Activated CD4-positive, alpha-beta T cell treated with anti-CD3 and anti-CD28 coated beads, Interleukin-2, amount 10 ng/mL, durations not matched to agents 7 days and 5 days (primary cell): ENCODE measurements at regions not wholly inside any gene's neighbourhood (a gene's known extent, or its start where the extent isn't known, plus 50 kb on each side); places are given as distances from the start of the nearest gene placed in this dataset.
"Not testable (repeated sequence)": the region's sequence is repeated elsewhere in the genome, so short reads cannot be mapped to it uniquely, and the experiment has no call there.

Experiments used
- CTCF ChIA-PET: fragments of 350-600 bp; sonication (Branson Sonifier 250); formaldehyde crosslinking; loops from one replicate; lab custom pipeline; 2021; ENCODE audit warnings: antibody characterized with exemption; lab: Charles Lee
- POLR2A ChIA-PET: fragments of 350-600 bp; sonication (Branson Sonifier 250); formaldehyde crosslinking; loops from one replicate; lab custom pipeline; 2021; ENCODE audit warnings: antibody characterized with exemption; lab: Charles Lee
- DNase-seq: peaks from one replicate; pipeline ENCODE4 v3.0.0-alpha.2; 2020
- H3K27ac Mint-ChIP-seq: one replicate; pipeline ENCODE4 v1.8.0; 2021; ENCODE audit warnings: mild to moderate bottlenecking, moderate library complexity, mixed read lengths
- H3K27me3 Mint-ChIP-seq: one replicate; pipeline ENCODE4 v1.8.0; 2021; ENCODE audit warnings: mixed read lengths
- H3K36me3 Mint-ChIP-seq: one replicate; pipeline ENCODE4 v1.8.0; 2021; ENCODE audit warnings: low read depth, mixed read lengths
- H3K4me1 Mint-ChIP-seq: one replicate; pipeline ENCODE4 v1.8.0; 2021; ENCODE audit warnings: mixed read lengths
- H3K4me3 Mint-ChIP-seq: one replicate; pipeline ENCODE4 v1.8.0; 2021; ENCODE audit warnings: mild to moderate bottlenecking, moderate library complexity, mixed read lengths
- H3K9me3 Mint-ChIP-seq: one replicate; pipeline ENCODE4 v1.8.0; 2021; ENCODE audit warnings: mixed read lengths

GRCh38 chr2:185290012-185290411 is 448.6 kb upstream of the FSIP2 start:
- H3K9me3 Mint-ChIP-seq, H3K4me1 Mint-ChIP-seq, H3K36me3 Mint-ChIP-seq, CTCF ChIA-PET, DNase-seq, H3K27me3 Mint-ChIP-seq, H3K4me3 Mint-ChIP-seq, POLR2A ChIA-PET, H3K27ac Mint-ChIP-seq: not testable (repeated sequence)

GRCh38 chr2:185291035-185291647 is 447.5 kb upstream of the FSIP2 start:
- CTCF ChIA-PET, result interaction anchor here (0.8 kb wide), 1 partner anchor 26 kb away, joined by 3 read pairs; no protein-coding TSS in a partner anchor
- H3K4me1 Mint-ChIP-seq, result no peaks in the 10 kb centered on the region
- no peaks in the 10 kb centered on the region for H3K27me3 Mint-ChIP-seq
- no peak overlapping the region for H3K4me3 Mint-ChIP-seq
- H3K9me3 Mint-ChIP-seq, result no peaks in the 10 kb centered on the region
- DNase-seq, result peak; percentile 10
- POLR2A ChIA-PET, result no interaction called here
- no peak overlapping the region for H3K27ac Mint-ChIP-seq
- no peaks in the 10 kb centered on the region for H3K36me3 Mint-ChIP-seq

GRCh38 chr2:185299867-185300266 is 438.7 kb upstream of the FSIP2 start:
- Mint-ChIP-seq H3K4me3 (no peak overlapping the region), H3K36me3 (no peaks in the 10 kb centered on the region), H3K27ac (no peak overlapping the region), H3K27me3 (no peaks in the 10 kb centered on the region), H3K9me3 (no peaks in the 10 kb centered on the region), H3K4me1 (no peaks in the 10 kb centered on the region)
- no peak for DNase-seq
- POLR2A ChIA-PET, result no interaction called here
- CTCF ChIA-PET, result no interaction called here

GRCh38 chr2:185306119-185306518 is 432.5 kb upstream of the FSIP2 start:
- POLR2A ChIA-PET, result no interaction called here
- no peak overlapping the region for H3K27ac Mint-ChIP-seq
- H3K36me3 Mint-ChIP-seq, result no peaks in the 10 kb centered on the region
- CTCF ChIA-PET, result no interaction called here
- H3K27me3 Mint-ChIP-seq, result no peaks in the 10 kb centered on the region
- no peaks in the 10 kb centered on the region for H3K4me1 Mint-ChIP-seq
- no peak for DNase-seq
- H3K4me3 Mint-ChIP-seq, result no peak overlapping the region
- no peaks in the 10 kb centered on the region for H3K9me3 Mint-ChIP-seq

- POLR2A ChIA-PET, result no interaction called here
- Mint-ChIP-seq H3K4me3 (no peak overlapping the region), H3K27ac (no peak overlapping the region), H3K4me1 (no peaks in the 10 kb centered on the region), H3K9me3 (no peaks in the 10 kb centered on the region), H3K27me3 (no peaks in the 10 kb centered on the region), H3K36me3 (no peaks in the 10 kb centered on the region)
- DNase-seq, result no peak
- CTCF ChIA-PET, result interaction anchor here (1.0 kb wide), 1 partner anchor 26 kb away, joined by 3 read pairs; no protein-coding TSS in a partner anchor
These were observed 422.2 kb upstream of the FSIP2 start for GRCh38 chr2:185316383-185316782.

DNA sequence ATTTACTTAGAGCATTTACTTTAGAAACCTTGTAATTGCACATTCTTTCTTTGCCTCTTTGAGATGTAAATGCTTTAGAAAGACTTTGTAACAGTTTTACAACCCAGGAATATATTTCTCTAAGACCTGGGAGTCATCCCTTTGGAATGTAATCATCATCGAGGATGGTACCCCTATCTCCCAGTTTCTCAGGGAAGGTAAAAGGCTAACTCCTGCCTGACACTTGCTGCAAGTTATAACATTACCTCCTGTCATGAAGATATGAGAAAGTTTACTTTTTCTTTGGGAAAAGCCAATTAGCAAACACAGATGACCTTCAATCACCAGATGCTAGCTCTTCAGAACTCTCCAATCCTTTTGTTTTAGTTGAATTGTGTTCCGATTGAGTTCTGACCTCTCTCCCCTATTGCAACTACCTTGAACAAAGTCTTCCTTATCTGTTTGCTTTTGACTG is 420.3 kb upstream of the FSIP2 start:
- no peak for DNase-seq
- ChIA-PET POLR2A (no interaction called here), CTCF (no interaction called here)
- Mint-ChIP-seq H3K4me1 (no peaks in the 10 kb centered on the region), H3K4me3 (no peak overlapping the region), H3K27ac (no peak overlapping the region), H3K36me3 (no peaks in the 10 kb centered on the region), H3K9me3 (no peaks in the 10 kb centered on the region), H3K27me3 (no peaks in the 10 kb centered on the region)

DNA sequence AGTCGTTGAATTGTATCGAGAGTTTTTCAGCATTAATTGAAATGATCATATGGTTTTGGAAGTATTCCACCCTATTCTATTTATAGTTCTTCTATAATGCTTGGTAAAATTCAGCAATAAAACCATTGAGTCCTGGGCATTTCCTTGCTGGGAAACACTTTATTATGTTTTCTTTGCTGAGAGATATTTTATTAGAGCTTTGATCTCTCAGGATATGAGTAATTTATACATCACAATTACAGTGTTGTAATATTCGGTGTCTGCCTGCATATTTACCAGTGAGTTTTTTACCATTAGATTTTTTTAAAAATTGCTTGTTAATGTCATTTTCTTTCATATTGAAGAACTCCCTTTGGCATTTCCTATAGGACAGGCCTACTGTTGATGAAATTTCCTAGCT is 402.7 kb upstream of the FSIP2 start:
- Mint-ChIP-seq H3K4me1 (no peaks in the 10 kb centered on the region), H3K36me3 (no peaks in the 10 kb centered on the region), H3K4me3 (no peak overlapping the region), H3K9me3 (peaks cover 8% of the 10 kb centered on the region), H3K27ac (no peak overlapping the region), H3K27me3 (no peaks in the 10 kb centered on the region)
- no peak for DNase-seq
- ChIA-PET POLR2A (no interaction called here), CTCF (no interaction called here)

DNA sequence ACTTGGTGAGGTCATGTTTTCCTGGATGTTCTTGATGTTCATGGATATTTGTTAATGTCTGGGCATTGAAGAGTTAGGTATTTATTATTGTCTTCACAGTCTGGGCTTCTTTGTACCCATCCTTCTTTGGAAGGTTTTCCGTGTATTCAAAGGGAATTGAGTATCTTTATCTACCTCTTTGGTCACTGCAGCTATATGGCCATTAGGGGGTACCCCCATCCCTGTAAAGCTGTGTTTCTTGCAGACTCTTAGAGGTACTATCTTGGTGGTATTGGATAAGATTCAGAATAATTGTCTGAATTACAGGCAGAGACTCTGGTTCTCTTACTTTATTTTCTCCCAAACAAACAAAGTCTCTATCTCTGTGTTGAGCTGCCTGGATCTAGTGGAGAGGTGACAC is 401.6 kb upstream of the FSIP2 start:
- no peaks in the 10 kb centered on the region for H3K36me3 Mint-ChIP-seq
- peaks cover 8% of the 10 kb centered on the region for H3K9me3 Mint-ChIP-seq
- H3K27ac Mint-ChIP-seq, result no peak overlapping the region
- no peak overlapping the region for H3K4me3 Mint-ChIP-seq
- H3K27me3 Mint-ChIP-seq, result no peaks in the 10 kb centered on the region
- ChIA-PET POLR2A (no interaction called here), CTCF (no interaction called here)
- no peak for DNase-seq
- H3K4me1 Mint-ChIP-seq, result no peaks in the 10 kb centered on the region

- Mint-ChIP-seq H3K27me3 (no peaks in the 10 kb centered on the region), H3K27ac (no peak overlapping the region), H3K9me3 (peaks cover 8% of the 10 kb centered on the region), H3K4me3 (no peak overlapping the region), H3K36me3 (no peaks in the 10 kb centered on the region), H3K4me1 (no peaks in the 10 kb centered on the region)
- no peak for DNase-seq
- POLR2A ChIA-PET, result no interaction called here
- CTCF ChIA-PET, result no interaction called here
These were observed 400.5 kb upstream of the FSIP2 start for GRCh38 chr2:185338104-185338503.

DNA sequence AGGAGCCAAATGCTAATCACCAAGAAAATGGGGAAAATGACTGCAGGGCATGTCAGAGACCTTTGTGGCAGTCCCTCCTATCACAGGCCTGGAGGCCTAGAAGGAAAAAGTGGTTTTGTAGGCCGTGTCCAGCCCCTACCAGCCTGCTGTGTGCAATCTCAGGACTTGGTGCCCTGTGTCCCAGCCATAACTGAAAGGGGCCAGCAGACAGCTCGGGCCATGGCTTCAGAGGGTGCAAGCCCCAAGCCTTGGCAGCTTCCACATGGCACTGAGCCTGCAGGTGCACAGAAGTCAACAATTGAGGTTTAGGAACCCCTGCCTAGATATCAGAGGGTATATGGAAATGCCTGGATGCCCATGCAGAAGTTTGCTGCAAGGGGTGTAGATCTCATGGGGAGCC is 391.2 kb upstream of the FSIP2 start:
- peaks cover 4% of the 10 kb centered on the region for H3K9me3 Mint-ChIP-seq
- no peaks in the 10 kb centered on the region for H3K4me1 Mint-ChIP-seq
- no peaks in the 10 kb centered on the region for H3K36me3 Mint-ChIP-seq
- H3K27ac Mint-ChIP-seq, result no peak overlapping the region
- no peak overlapping the region for H3K4me3 Mint-ChIP-seq
- CTCF ChIA-PET, result no interaction called here
- DNase-seq, result no peak
- H3K27me3 Mint-ChIP-seq, result no peaks in the 10 kb centered on the region
- POLR2A ChIA-PET, result no interaction called here

GRCh38 chr2:185360776-185361175 is 377.8 kb upstream of the FSIP2 start:
- ChIA-PET POLR2A (no interaction called here), CTCF (no interaction called here)
- no peak for DNase-seq
- H3K4me3 Mint-ChIP-seq, result no peak overlapping the region
- no peak overlapping the region for H3K27ac Mint-ChIP-seq
- peaks cover 5% of the 10 kb centered on the region for H3K9me3 Mint-ChIP-seq
- no peaks in the 10 kb centered on the region for H3K27me3 Mint-ChIP-seq
- H3K4me1 Mint-ChIP-seq, result no peaks in the 10 kb centered on the region
- H3K36me3 Mint-ChIP-seq, result no peaks in the 10 kb centered on the region

- Mint-ChIP-seq H3K4me3 (no peak overlapping the region), H3K9me3 (no peaks in the 10 kb centered on the region), H3K27me3 (no peaks in the 10 kb centered on the region), H3K36me3 (no peaks in the 10 kb centered on the region), H3K4me1 (no peaks in the 10 kb centered on the region), H3K27ac (no peak overlapping the region)
- POLR2A ChIA-PET, result no interaction called here
- no peak for DNase-seq
- CTCF ChIA-PET, result no interaction called here
These were observed 366.4 kb upstream of the FSIP2 start for GRCh38 chr2:185372188-185372587.

GRCh38 chr2:185373229-185373628 is 365.4 kb upstream of the FSIP2 start:
- no peaks in the 10 kb centered on the region for H3K36me3 Mint-ChIP-seq
- no peak for DNase-seq
- H3K27me3 Mint-ChIP-seq, result no peaks in the 10 kb centered on the region
- CTCF ChIA-PET, result no interaction called here
- no peaks in the 10 kb centered on the region for H3K9me3 Mint-ChIP-seq
- H3K27ac Mint-ChIP-seq, result no peak overlapping the region
- H3K4me1 Mint-ChIP-seq, result no peaks in the 10 kb centered on the region
- POLR2A ChIA-PET, result no interaction called here
- H3K4me3 Mint-ChIP-seq, result no peak overlapping the region

GRCh38 chr2:185374878-185375277 is 363.7 kb upstream of the FSIP2 start:
- H3K27ac Mint-ChIP-seq, result no peak overlapping the region
- H3K36me3 Mint-ChIP-seq, result no peaks in the 10 kb centered on the region
- no peaks in the 10 kb centered on the region for H3K27me3 Mint-ChIP-seq
- CTCF ChIA-PET, result interaction anchor here (0.5 kb wide), 1 partner anchor 20 kb away, joined by 3 read pairs; no protein-coding TSS in a partner anchor
- H3K4me3 Mint-ChIP-seq, result no peak overlapping the region
- H3K9me3 Mint-ChIP-seq, result no peaks in the 10 kb centered on the region
- H3K4me1 Mint-ChIP-seq, result no peaks in the 10 kb centered on the region
- no peak for DNase-seq
- POLR2A ChIA-PET, result no interaction called here
